B cell (primary cell): ENCODE measurements at regions not wholly inside any gene's neighbourhood (a gene's known extent, or its start where the extent isn't known, plus 50 kb on each side); places are given as distances from the start of the nearest gene placed in this dataset.

Source experiments
- ATAC-seq: fragments of 200-7000 bp; cut with Tn5 transposase; one replicate; pipeline ENCODE4 v1.10.0; 2021; ENCODE audit warnings: low read depth, mild to moderate bottlenecking, moderate number of reproducible peaks, moderate library complexity
- CTCF ChIA-PET: fragments of 350-600 bp; sonication (Branson Sonifier 250); formaldehyde crosslinking; loops from one replicate; lab custom pipeline; 2021; ENCODE audit warnings: antibody characterized with exemption, inconsistent platforms; lab: Charles Lee
- POLR2A ChIA-PET: fragments of 350-600 bp; sonication (Branson Sonifier 250); formaldehyde crosslinking; loops from one replicate; lab custom pipeline; 2021; ENCODE audit warnings: antibody characterized with exemption; lab: Charles Lee
- DNase-seq: peaks from one replicate; pipeline ENCODE4 v3.0.0; 2013
- H2AFZ ChIP-seq: 2 replicates; pipeline ENCODE4 v1.6.1; 2012; ENCODE audit warnings: mild to moderate bottlenecking, low read depth, low read length; ENCODE audit not compliant: insufficient read depth, poor library complexity, severe bottlenecking
- H3K27ac ChIP-seq, 2 donors: 1 replicate in 1 of 2; 2 replicates in 1 of 2; pipeline ENCODE4 v1.5.1; 2012 to 2013; ENCODE audit warnings: low read length in 2 of 2, mild to moderate bottlenecking in 2 of 2, moderate library complexity in 1 of 2
- H3K27me3 ChIP-seq, 4 experiments: fragments of 200-600 bp in 1 of 4; sonication (generic) in 1 of 4; replicated peaks in 1 of 4; 1 replicate in 2 of 4; 2 replicates in 2 of 4; pipeline versions ENCODE4 v1.6.1 to v1.7.0; 2013 to 2016; ENCODE audit warnings: low read length in 3 of 4, mild to moderate bottlenecking in 2 of 4, mixed read lengths in 1 of 4, moderate library complexity in 1 of 4; ENCODE audit not compliant: insufficient read depth in 4 of 4, control insufficient read depth in 3 of 4; ENCODE audit errors: control extremely low read depth in 1 of 4
- H3K36me3 ChIP-seq, 2 experiments: replicated peaks in 1 of 2; 1 replicate in 1 of 2; 2 replicates in 1 of 2; pipeline versions ENCODE4 v1.6.1 to v1.7.1; 2013; ENCODE audit warnings: low read length in 1 of 2; ENCODE audit not compliant: insufficient read depth in 2 of 2, control insufficient read depth in 1 of 2; ENCODE audit errors: control extremely low read depth in 1 of 2, extremely low read depth in 1 of 2
- H3K4me1 ChIP-seq, 2 donors: fragments of 200-600 bp in 1 of 2; sonication (generic) in 1 of 2; 1 replicate in 1 of 2; 2 replicates in 1 of 2; pipeline versions ENCODE4 v1.5.1 to v1.6.1; 2013 to 2017; ENCODE audit warnings: low read length in 2 of 2; ENCODE audit not compliant: control insufficient read depth in 2 of 2, insufficient read depth in 2 of 2
- H3K4me2 ChIP-seq: replicated peaks from 2 replicates; pipeline ENCODE3; 2012; ENCODE audit warnings: mild to moderate bottlenecking, low read depth, low read length; ENCODE audit not compliant: poor library complexity, severe bottlenecking
- H3K4me3 ChIP-seq, 5 experiments: fragments of 200-600 bp in 1 of 5; sonication (generic) in 1 of 5; 1 replicate in 3 of 5; 2 replicates in 2 of 5; pipeline versions ENCODE4 v1.5.1 to v1.7.0; 2011 to 2016; ENCODE audit warnings: low read length in 4 of 5, mild to moderate bottlenecking in 4 of 5, low read depth in 2 of 5, control low read depth in 1 of 5, moderate library complexity in 1 of 5; ENCODE audit not compliant: insufficient read depth in 1 of 5; ENCODE audit errors: control extremely low read depth in 1 of 5, extremely low read depth in 1 of 5
- H3K79me2 ChIP-seq: fragments of 200-600 bp; sonication (generic); one replicate; pipeline ENCODE4 v1.6.0; 2016; ENCODE audit warnings: low read length; ENCODE audit not compliant: control insufficient read depth, insufficient read depth
- H3K9ac ChIP-seq: fragments of 200-600 bp; sonication (generic); 2 replicates; pipeline ENCODE4 v1.6.1; 2017; ENCODE audit warnings: mild to moderate bottlenecking, low read length, moderate library complexity
- H3K9me3 ChIP-seq, 3 donors: one replicate each; pipeline versions ENCODE4 v1.6.1 to v1.7.1; 2013; ENCODE audit warnings: low read length in 2 of 3; ENCODE audit not compliant: control insufficient read depth in 2 of 3, insufficient read depth in 1 of 3; ENCODE audit errors: control extremely low read depth in 1 of 3
- H4K20me1 ChIP-seq: 2 replicates; pipeline ENCODE4 v1.6.0; 2012; ENCODE audit warnings: mild to moderate bottlenecking, low read length; ENCODE audit not compliant: insufficient read depth, control insufficient read depth, poor library complexity, severe bottlenecking
- H3K27ac Mint-ChIP-seq: one replicate; pipeline ENCODE4 v1.8.0; 2021; ENCODE audit warnings: mixed read lengths
- H3K27me3 Mint-ChIP-seq: one replicate; pipeline ENCODE4 v1.8.0; 2021; ENCODE audit warnings: mixed read lengths
- H3K4me1 Mint-ChIP-seq: one replicate; pipeline ENCODE4 v1.8.0; 2021; ENCODE audit warnings: mixed read lengths
- H3K4me3 Mint-ChIP-seq: one replicate; pipeline ENCODE4 v1.8.0; 2021; ENCODE audit warnings: mixed read lengths
- H3K9me3 Mint-ChIP-seq: one replicate; pipeline ENCODE4 v1.8.0; 2022; ENCODE audit warnings: mixed read lengths; ENCODE audit not compliant: insufficient read depth
- EZH2 ChIP-seq: IDR thresholded peaks from 2 replicates; pipeline ENCODE4 v1.6.1; 2012; ENCODE audit warnings: borderline replicate concordance, low read depth, mild to moderate bottlenecking, moderate library complexity, low read length; ENCODE audit not compliant: insufficient read depth, poor library complexity, severe bottlenecking
- WGBS: methylation state at CpG from one replicate; pipeline ENCODE4 v1.1.5; 2013; ENCODE audit warnings: missing lambda C conversion rate; ENCODE audit not compliant: insufficient coverage; 5-methylcytosine and 5-hydroxymethylcytosine counted together
- intact Hi-C: fragments of 100-400 bp; cut with micrococcal nuclease; formaldehyde crosslinking; loops from one replicate; pipeline ENCODE4 v1.10.0; 2022
- TF ChIP-seq, protein P1 (sequence below): fragments of 200-600 bp; IDR thresholded peaks from one replicate; pipeline ENCODE4 v1.8.0; 2022; ENCODE audit warnings: antibody characterized with exemption, mild to moderate bottlenecking

DNA sequence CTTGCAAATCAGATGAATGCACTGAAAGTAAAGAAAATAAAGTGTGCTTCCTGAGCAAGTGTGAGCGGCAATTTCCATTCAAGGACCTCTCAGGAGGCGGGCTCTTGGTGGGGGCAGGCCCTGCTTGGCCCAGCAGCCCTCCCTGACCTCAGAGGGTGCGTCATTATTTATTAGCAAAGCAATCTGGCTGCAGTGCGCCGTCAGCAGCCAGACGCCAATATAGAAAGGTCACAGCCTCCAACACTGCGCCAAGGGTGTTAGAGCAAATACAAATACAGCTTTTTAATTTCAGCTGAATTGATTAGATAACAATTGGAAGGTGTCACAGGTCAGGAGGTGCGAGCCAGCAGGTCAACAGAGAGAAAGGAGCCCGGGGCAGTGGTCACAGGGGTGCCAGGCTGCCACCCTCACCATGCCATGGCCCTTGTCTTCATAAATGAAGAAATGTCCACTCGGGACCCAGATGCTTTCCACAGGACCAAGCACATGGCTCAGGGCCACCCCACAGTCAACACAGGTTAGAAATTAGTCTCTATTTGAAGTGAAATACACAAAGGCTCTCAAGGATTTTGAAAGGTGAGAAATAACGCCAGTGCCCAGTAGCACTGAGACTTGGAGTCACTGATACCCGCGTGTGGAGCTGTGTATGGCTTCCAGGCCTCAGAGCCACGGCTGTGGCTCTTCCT is 309.8 kb downstream of the IRX2 start:
- no peak overlapping the region for H3K4me3 ChIP-seq
- no peaks in the 10 kb centered on the region for H3K79me2 ChIP-seq
- no peaks in the 10 kb centered on the region for H3K27me3 ChIP-seq
- no peak overlapping the region for H3K9ac ChIP-seq
- POLR2A ChIA-PET = no interaction called here
- ATAC-seq = no peak
- H3K4me1 ChIP-seq = no peaks in the 10 kb centered on the region
- H4K20me1 ChIP-seq = no peaks in the 10 kb centered on the region
- peaks cover 0 to 11% (median 0%) of the 10 kb centered on the region in 3 donors for H3K9me3 ChIP-seq
- no peaks in the 10 kb centered on the region for H3K27me3 Mint-ChIP-seq
- H3K27ac ChIP-seq = no peak overlapping the region
- H3K36me3 ChIP-seq = no peaks in the 10 kb centered on the region
- H3K27ac Mint-ChIP-seq = no peak overlapping the region
- H3K4me2 ChIP-seq = no peak overlapping the region
- H2AFZ ChIP-seq = no peak overlapping the region
- CTCF ChIA-PET = no interaction called here
- 80% methylated on average over 9 of the region's 14 CpGs for WGBS
- no peaks in the 10 kb centered on the region for H3K9me3 Mint-ChIP-seq
- no peak for DNase-seq
- H3K4me3 Mint-ChIP-seq = no peak overlapping the region
- TF ChIP-seq EZH2 = no peak
- TF ChIP-seq, protein P1, sequence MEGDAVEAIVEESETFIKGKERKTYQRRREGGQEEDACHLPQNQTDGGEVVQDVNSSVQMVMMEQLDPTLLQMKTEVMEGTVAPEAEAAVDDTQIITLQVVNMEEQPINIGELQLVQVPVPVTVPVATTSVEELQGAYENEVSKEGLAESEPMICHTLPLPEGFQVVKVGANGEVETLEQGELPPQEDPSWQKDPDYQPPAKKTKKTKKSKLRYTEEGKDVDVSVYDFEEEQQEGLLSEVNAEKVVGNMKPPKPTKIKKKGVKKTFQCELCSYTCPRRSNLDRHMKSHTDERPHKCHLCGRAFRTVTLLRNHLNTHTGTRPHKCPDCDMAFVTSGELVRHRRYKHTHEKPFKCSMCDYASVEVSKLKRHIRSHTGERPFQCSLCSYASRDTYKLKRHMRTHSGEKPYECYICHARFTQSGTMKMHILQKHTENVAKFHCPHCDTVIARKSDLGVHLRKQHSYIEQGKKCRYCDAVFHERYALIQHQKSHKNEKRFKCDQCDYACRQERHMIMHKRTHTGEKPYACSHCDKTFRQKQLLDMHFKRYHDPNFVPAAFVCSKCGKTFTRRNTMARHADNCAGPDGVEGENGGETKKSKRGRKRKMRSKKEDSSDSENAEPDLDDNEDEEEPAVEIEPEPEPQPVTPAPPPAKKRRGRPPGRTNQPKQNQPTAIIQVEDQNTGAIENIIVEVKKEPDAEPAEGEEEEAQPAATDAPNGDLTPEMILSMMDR = no peak
- no peaks in the 10 kb centered on the region for H3K4me1 Mint-ChIP-seq
- intact Hi-C loops = no loop called here

DNA sequence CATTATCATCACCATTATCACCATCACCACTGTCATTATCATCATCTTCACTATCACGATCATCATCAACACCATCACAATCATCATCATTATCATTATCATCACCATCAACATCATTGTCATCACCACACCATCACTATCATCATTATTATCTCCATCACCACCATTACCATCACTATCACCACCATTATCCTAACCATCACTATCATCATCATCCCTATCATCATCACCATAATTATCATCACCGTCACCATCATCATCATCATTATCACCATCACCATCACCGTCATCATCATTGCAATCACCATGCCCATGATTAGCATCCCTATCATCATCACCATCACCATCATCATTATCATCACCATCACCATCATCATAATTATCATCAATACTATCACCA is 311.9 kb downstream of the IRX2 start:
- no peak overlapping the region for H3K27ac Mint-ChIP-seq
- no peaks in the 10 kb centered on the region for H3K9me3 Mint-ChIP-seq
- peaks cover 0 to 11% (median 0%) of the 10 kb centered on the region in 3 donors for H3K9me3 ChIP-seq
- intact Hi-C loops = no loop called here
- H3K4me1 Mint-ChIP-seq = no peaks in the 10 kb centered on the region
- no peaks in the 10 kb centered on the region for H3K36me3 ChIP-seq
- H3K4me1 ChIP-seq = no peaks in the 10 kb centered on the region
- H3K27me3 Mint-ChIP-seq = no peaks in the 10 kb centered on the region
- no peak overlapping the region for H3K4me2 ChIP-seq
- DNase-seq (no peak), ATAC-seq (no peak)
- 97% methylated on average over 3 of the region's 3 CpGs for WGBS
- no peak overlapping the region for H3K9ac ChIP-seq
- H3K27me3 ChIP-seq = no peaks in the 10 kb centered on the region
- CTCF ChIA-PET = no interaction called here
- H3K4me3 Mint-ChIP-seq = no peak overlapping the region
- TF ChIP-seq EZH2 = no peak
- TF ChIP-seq, protein P1 = no peak
- no peak overlapping the region for H2AFZ ChIP-seq
- no peaks in the 10 kb centered on the region for H4K20me1 ChIP-seq
- no peak overlapping the region for H3K27ac ChIP-seq
- POLR2A ChIA-PET = no interaction called here
- H3K79me2 ChIP-seq = no peaks in the 10 kb centered on the region
- no peak overlapping the region for H3K4me3 ChIP-seq
